Body of pancreas (tissue), 4 donors: ENCODE measurements at regions not wholly inside any gene's neighbourhood (a gene's known extent, or its start where the extent isn't known, plus 50 kb on each side); places are given as distances from the start of the nearest gene placed in this dataset.

ENCODE experiments used
- ATAC-seq: fragments of 150-250 bp; one replicate; pipeline ENCODE4 v1.9.1; 2016
- DNase-seq, 4 donors: peaks; one replicate each; pipeline ENCODE4 v3.0.0-alpha.2; 2019
- H3K27ac ChIP-seq, 4 donors: fragments of 200-600 bp; sonication (generic); 1 replicate in 3 of 4; 2 replicates in 1 of 4; pipeline versions ENCODE4 v1.5.1 to v1.6.1; 2016 to 2019; ENCODE audit warnings: mild to moderate bottlenecking in 1 of 4, mixed read lengths in 1 of 4, moderate library complexity in 1 of 4
- H3K27me3 ChIP-seq, 2 donors: fragments of 200-600 bp; sonication (generic); one replicate each; pipeline ENCODE4 v1.6.0; 2016; ENCODE audit warnings: mild to moderate bottlenecking in 1 of 2
- H3K36me3 ChIP-seq, 2 donors: fragments of 200-600 bp; sonication (generic); replicated peaks in 1 of 2; 2 replicates each; pipeline ENCODE4 v1.5.1; 2016; ENCODE audit warnings: low read depth in 2 of 2; ENCODE audit not compliant: insufficient read depth in 1 of 2
- H3K4me1 ChIP-seq: fragments of 200-600 bp; sonication (generic); one replicate; pipeline ENCODE4 v1.6.0; 2016
- H3K4me3 ChIP-seq, 2 donors: fragments of 200-600 bp; sonication (generic); 1 replicate in 1 of 2; 2 replicates in 1 of 2; pipeline ENCODE4 v1.5.1; 2016 to 2019
- H3K9me3 ChIP-seq, 3 donors: fragments of 200-600 bp; sonication (generic); 1 replicate in 2 of 3; 2 replicates in 1 of 3; pipeline ENCODE4 v1.5.1; 2016
- POLR2A ChIP-seq, 3 donors: fragments of 450-650 bp; IDR thresholded peaks; one replicate each; pipeline ENCODE4 v1.6.1; 2016; ENCODE audit warnings: antibody characterized with exemption in 3 of 3, mild to moderate bottlenecking in 2 of 3
- WGBS, 2 donors: methylation state at CpG; one replicate each; pipeline ENCODE4 v1.1.5; 2017; 5-methylcytosine and 5-hydroxymethylcytosine counted together
- intact Hi-C: fragments of 100-400 bp; cut with DNase I; formaldehyde crosslinking; loops from one replicate; pipeline ENCODE4 v1.15.1; 2023
- TF ChIP-seq, protein P1 (sequence below), 7 experiments: fragments of 450-650 bp in 4 of 7; fragments of 200-600 bp in 3 of 7; sonication (generic) in 3 of 7; IDR thresholded peaks; one replicate each; pipeline ENCODE4 v1.5.1; 2016 to 2019; ENCODE audit warnings: antibody characterized with exemption in 7 of 7

- WGBS, 2 donors: 76 to 100% methylated on average over 1 of the region's 1 CpG
- TF ChIP-seq POLR2A (IDR thresholded peaks at IDR 0.05): no peak
- TF ChIP-seq, protein P1, sequence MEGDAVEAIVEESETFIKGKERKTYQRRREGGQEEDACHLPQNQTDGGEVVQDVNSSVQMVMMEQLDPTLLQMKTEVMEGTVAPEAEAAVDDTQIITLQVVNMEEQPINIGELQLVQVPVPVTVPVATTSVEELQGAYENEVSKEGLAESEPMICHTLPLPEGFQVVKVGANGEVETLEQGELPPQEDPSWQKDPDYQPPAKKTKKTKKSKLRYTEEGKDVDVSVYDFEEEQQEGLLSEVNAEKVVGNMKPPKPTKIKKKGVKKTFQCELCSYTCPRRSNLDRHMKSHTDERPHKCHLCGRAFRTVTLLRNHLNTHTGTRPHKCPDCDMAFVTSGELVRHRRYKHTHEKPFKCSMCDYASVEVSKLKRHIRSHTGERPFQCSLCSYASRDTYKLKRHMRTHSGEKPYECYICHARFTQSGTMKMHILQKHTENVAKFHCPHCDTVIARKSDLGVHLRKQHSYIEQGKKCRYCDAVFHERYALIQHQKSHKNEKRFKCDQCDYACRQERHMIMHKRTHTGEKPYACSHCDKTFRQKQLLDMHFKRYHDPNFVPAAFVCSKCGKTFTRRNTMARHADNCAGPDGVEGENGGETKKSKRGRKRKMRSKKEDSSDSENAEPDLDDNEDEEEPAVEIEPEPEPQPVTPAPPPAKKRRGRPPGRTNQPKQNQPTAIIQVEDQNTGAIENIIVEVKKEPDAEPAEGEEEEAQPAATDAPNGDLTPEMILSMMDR (IDR thresholded peaks at IDR 0.05): no peak
- ATAC-seq (no peak), DNase-seq (no peak)
- intact Hi-C loops: no loop called here
- H3K27me3 ChIP-seq: no peaks in the 10 kb centered on the region
- H3K36me3 ChIP-seq: no peaks in the 10 kb centered on the region
- no peaks in the 10 kb centered on the region for H3K4me1 ChIP-seq
- H3K9me3 ChIP-seq: no peaks in the 10 kb centered on the region
- H3K27ac ChIP-seq: no peak overlapping the region
- no peak overlapping the region for H3K4me3 ChIP-seq
Measured at GRCh38 chr9:23258569-23258968, 567.5 kb downstream of the ELAVL2 start.

GRCh38 chr9:23278561-23278960, 547.5 kb downstream of the ELAVL2 start:
- TF ChIP-seq, protein P1 (IDR thresholded peaks at IDR 0.05): no peak
- Histone ChIP-seq H3K36me3 (no peaks in the 10 kb centered on the region), H3K27ac (no peak overlapping the region), H3K27me3 (no peaks in the 10 kb centered on the region), H3K4me3 (no peak overlapping the region), H3K4me1 (no peaks in the 10 kb centered on the region), H3K9me3 (no peaks in the 10 kb centered on the region)
- ATAC-seq: no peak
- intact Hi-C loops: no loop called here
- DNase-seq: no peak

DNA sequence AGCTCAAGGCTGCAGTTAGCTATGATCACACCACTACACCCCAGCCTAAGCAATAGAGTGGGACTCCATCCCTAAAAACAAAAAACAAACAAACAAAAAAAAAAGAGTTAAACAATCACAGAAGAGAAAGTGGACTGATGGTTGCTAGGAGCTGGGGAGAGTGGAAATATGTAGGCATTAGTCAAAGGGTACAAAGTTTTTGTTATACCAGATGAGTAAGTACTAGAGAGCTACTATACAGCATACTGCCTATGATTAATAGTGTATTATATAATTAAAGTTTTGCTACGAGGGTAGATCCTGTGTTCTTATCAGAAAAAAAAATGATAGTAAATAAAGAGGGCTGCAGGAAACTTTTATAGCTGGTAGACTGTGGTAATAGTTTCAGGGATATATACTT, 538.6 kb downstream of the ELAVL2 start:
- H3K36me3 ChIP-seq: no peaks in the 10 kb centered on the region
- no peaks in the 10 kb centered on the region for H3K4me1 ChIP-seq
- H3K4me3 ChIP-seq: no peak overlapping the region
- 2 to 17% methylated on average over 1 of the region's 1 CpG for whole genome bisulfite sequencing, 2 donors
- TF ChIP-seq, protein P1 (IDR thresholded peaks at IDR 0.05): no peak
- TF ChIP-seq POLR2A (IDR thresholded peaks at IDR 0.05): no peak
- H3K27me3 ChIP-seq: no peaks in the 10 kb centered on the region
- DNase-seq (no peak), ATAC-seq (no peak)
- intact Hi-C loops: no loop called here
- H3K9me3 ChIP-seq: no peaks in the 10 kb centered on the region
- no peak overlapping the region for H3K27ac ChIP-seq

- Histone ChIP-seq H3K36me3 (no peaks in the 10 kb centered on the region), H3K4me1 (no peaks in the 10 kb centered on the region), H3K4me3 (no peak overlapping the region), H3K9me3 (no peaks in the 10 kb centered on the region), H3K27me3 (no peaks in the 10 kb centered on the region), H3K27ac (no peak overlapping the region)
- ATAC-seq: no peak
- intact Hi-C loops: no loop called here
- 14 to 21% methylated on average over 4 of the region's 4 CpGs for WGBS, 2 donors
- TF ChIP-seq, protein P1 (IDR thresholded peaks at IDR 0.05): no peak
- DNase-seq: no peak
Measured at GRCh38 chr9:23288545-23288944, 537.5 kb downstream of the ELAVL2 start.

GRCh38 chr9:23290973-23291372, 535.1 kb downstream of the ELAVL2 start:
- 27 to 54% methylated on average over 4 of the region's 4 CpGs for WGBS, 2 donors
- intact Hi-C loops: no loop called here
- H3K27ac ChIP-seq: no peak overlapping the region
- no peaks in the 10 kb centered on the region for H3K9me3 ChIP-seq
- no peaks in the 10 kb centered on the region for H3K4me1 ChIP-seq
- no peak for TF ChIP-seq POLR2A (IDR thresholded peaks at IDR 0.05)
- TF ChIP-seq, protein P1 (IDR thresholded peaks at IDR 0.05): no peak
- no peak for DNase-seq
- H3K4me3 ChIP-seq: no peak overlapping the region
- H3K27me3 ChIP-seq: no peaks in the 10 kb centered on the region
- no peaks in the 10 kb centered on the region for H3K36me3 ChIP-seq
- no peak for ATAC-seq
